SIG-M5 treated with dmso at 0.1 percent for 504 hours (cell line): ENCODE measurements at regions not wholly inside any gene's neighbourhood (a gene's known extent, or its start where the extent isn't known, plus 50 kb on each side); places are given as distances from the start of the nearest gene placed in this dataset.
"Not testable (repeated sequence)": the region's sequence is repeated elsewhere in the genome, so short reads cannot be mapped to it uniquely, and the experiment has no call there.

Source experiments
- DNase-seq: peaks from one replicate; lab custom pipeline; 2025; ENCODE audit not compliant: unreplicated experiment; lab: John Stamatoyannopoulos, UW

DNA sequence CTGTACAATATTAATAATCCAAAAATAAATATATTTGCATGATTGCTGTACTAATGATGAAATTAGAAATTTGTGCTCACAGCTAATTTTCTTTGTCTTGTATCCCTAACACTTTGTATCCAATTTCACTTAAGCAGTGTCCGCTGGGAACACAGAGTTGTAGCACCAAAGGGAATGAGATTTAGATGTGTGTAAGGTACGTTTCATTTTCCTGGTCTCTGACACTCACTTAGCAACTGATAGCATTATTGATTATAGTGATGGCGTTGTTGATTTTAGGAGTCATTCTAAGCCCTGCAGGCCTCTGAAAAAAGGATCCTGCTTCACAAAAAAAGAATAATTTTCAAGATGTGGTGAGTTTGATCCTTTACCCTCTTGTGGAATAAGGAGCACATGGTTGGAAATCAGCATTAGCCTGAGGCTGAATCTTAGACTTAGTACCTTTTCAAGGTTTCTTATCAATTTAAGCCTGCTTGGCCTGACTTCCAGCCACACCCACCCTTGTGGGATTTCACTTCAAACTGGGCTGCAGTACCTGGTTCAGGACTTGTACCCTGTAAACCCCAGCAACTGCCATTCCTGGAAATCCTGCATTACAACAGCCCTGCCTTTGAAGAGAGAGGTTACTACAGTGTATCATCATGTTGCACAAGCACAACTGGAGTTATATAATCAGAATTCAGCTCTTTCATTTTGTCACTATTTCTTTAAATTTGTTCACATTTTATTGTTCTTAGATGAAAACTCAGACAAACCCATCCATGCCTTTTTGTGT is 116.2 kb downstream of the RND3 start:
- DNase-seq: no peak

DNA sequence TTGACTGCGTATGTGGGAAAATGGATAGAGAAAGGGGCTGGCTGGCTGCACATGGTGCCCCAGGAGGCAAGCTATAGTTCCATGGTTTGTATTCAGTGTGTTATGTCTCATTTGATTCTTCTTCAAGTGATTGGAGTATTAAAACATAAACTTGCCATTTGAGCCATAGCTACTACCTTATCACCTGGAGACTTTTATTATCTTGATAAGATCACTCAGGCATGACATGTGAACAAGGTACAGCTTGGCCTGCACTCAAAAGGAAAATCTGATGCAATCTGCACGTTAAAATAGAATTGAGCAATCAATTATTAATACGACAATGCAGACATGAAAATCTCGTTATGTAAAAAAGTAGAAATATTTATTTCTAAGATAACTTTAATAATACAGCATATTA is 116.9 kb downstream of the RND3 start:
- DNase-seq: no peak

- DNase-seq: no peak
Measured at GRCh38 chr2:150369862-150370261, 117.6 kb downstream of the RND3 start.

- DNase-seq: no peak
Measured at GRCh38 chr2:150358468-150358807, 129.0 kb downstream of the RND3 start.

GRCh38 chr2:150357770-150358467 is 129.5 kb downstream of the RND3 start:
- DNase-seq: no peak

GRCh38 chr2:150355440-150355839 is 132.0 kb downstream of the RND3 start:
- no peak for DNase-seq

- no peak for DNase-seq
Measured at GRCh38 chr2:150353376-150353775, 134.1 kb downstream of the RND3 start.

GRCh38 chr2:150351922-150352321 is 135.5 kb downstream of the RND3 start:
- no peak for DNase-seq

DNA sequence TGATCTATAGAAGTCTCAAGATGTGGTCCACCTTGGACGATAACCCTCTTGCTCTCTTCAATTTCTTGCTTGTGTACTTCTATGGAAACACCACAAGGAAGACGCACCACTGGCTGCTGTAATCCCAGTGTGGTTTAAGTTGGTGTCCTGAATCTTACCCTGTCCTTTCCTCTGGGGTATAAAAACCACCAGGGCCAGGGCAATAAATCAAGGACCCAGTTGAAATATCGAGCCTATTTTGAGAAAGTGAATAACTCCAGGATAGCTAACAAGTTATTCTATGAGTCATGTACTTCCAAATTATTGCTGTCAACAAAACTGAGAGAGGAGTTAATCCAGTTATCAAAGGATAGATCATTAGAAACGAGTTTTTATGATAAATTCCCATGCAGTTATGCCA is 137.0 kb downstream of the RND3 start:
- DNase-seq: no peak

GRCh38 chr2:150346806-150347205 is 140.7 kb downstream of the RND3 start:
- no peak for DNase-seq

DNA sequence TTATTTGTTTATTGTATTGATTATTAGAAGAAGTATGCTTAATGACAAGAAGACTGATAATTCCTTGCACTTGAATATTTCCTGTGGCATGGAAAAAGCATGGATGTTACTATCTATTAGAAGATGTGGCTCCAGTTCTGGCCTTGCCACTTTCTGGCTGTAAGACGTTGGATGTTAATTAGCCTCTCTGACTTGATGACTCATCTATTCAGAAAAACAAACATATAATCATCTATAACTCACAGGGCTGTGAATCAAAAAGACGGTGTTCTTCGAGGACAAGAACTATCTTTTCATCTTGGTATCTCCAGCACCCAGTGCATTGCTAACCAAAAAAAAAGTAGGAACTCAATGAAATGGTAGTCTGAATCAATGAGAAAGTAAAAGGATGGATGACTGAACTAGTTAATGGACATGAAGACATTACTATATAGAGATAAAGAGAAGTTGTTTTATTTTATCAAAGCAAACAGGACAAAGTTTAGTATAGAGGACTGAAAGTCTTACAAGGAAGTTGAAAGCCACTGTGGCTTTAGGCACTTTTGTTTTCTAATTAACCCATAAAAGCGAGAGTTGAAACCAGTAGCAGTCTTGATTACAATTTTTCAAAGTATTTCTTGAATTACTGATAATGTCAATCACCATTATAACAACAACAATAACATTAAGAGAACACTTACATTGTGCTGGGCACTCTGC is 145.3 kb downstream of the RND3 start:
- DNase-seq: no peak

DNA sequence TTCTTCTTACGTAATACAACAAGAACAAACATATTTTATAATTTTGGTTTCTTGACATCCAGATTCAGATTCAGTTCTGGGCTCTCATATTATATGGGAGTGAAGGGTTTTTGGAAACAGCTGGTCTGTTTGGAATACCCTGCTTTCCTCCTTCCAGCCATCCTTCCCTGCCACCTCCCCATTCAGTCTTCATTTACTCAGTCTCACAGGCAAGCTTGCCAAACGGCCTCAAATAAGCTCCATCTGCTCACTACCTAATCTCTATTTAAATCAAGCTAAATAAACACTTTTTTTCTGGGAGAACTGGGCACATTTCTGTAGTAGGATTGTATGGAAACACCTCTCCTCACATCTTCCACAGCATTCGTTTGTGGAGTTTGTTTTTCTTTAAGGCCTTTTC is 147.5 kb downstream of the RND3 start:
- DNase-seq: no peak

DNA sequence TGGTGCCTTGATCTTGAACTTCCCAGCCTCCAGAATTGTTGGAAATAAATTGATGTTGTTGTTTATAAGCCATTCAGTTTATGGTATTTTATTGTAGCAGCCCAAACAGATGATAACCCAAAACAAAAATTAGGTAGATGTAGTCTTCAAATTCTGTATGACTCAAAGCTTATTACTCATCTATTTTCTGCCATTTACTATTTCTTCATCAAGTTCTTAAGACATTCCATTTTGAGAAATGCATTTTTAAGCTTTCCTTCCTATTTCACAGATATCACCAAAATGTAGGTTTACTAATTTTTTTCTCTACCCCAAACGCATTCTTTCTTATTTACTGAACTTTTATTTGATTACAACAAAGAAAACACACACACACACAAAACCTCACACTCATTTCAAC is 148.2 kb downstream of the RND3 start:
- no peak for DNase-seq

DNA sequence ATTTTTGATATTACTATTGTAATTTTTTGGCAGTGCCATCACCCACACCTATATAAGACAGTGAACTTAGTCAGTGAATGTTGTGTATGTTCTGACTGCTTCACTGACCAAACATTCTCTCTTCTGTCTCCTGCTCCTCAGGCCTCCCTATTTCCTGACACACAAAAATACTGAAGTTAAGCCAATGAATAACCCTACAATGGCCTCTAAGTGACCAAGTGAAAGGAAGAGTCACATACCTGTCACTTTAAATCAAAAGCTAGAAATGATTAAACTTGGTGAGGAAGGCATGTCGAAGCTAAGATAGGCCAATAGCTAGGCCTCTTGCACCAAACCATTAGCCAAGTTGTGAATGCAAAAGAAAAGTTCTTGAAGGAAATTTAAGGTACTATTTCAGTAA is 151.9 kb downstream of the RND3 start:
- DNase-seq: no peak

GRCh38 chr2:150332383-150332782 is 155.1 kb downstream of the RND3 start:
- DNase-seq: no peak

GRCh38 chr2:150327564-150328489 is 159.6 kb downstream of the RND3 start:
- DNase-seq: no peak

- no peak for DNase-seq
Measured at GRCh38 chr2:150325656-150326314, 161.7 kb downstream of the RND3 start.

DNA sequence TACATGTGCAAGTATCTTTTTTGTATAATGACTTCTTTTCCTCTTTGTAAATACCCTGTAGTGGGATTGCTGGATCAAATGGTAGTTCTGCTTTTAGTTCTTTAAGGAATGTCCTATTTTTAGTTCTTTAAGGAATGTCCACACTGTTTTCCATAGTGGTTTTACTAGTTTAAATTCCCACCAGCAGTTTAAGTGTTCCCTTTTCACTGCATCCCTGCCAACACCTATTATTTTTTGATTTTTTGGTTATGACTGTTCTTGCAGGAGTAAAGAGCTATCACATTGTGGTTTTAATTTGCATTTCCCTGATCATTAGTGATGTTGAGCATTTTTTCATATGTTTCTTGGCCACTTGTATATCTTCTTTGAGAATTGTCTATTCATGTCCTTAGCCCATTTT is 164.4 kb downstream of the RND3 start:
- not testable (repeated sequence) for DNase-seq

DNA sequence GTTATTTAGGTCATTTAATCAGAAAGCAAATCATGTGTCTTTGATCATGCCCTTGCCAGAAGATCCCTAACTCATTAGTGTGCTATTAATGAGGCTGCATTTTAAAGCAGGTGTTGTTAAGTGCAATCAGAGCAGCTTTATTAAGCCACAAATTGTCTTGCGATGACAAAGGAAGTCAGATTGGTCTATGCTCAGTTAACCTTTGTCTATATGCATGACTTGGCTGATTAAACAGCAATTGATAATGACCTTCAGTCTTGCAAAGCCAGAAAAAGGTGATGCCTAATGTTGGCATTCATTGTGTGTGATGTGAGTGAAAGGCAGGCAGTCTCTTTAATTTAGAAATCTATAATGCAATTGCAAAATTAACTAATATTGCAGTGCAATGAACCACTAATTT is 166.9 kb downstream of the RND3 start:
- DNase-seq: no peak

DNA sequence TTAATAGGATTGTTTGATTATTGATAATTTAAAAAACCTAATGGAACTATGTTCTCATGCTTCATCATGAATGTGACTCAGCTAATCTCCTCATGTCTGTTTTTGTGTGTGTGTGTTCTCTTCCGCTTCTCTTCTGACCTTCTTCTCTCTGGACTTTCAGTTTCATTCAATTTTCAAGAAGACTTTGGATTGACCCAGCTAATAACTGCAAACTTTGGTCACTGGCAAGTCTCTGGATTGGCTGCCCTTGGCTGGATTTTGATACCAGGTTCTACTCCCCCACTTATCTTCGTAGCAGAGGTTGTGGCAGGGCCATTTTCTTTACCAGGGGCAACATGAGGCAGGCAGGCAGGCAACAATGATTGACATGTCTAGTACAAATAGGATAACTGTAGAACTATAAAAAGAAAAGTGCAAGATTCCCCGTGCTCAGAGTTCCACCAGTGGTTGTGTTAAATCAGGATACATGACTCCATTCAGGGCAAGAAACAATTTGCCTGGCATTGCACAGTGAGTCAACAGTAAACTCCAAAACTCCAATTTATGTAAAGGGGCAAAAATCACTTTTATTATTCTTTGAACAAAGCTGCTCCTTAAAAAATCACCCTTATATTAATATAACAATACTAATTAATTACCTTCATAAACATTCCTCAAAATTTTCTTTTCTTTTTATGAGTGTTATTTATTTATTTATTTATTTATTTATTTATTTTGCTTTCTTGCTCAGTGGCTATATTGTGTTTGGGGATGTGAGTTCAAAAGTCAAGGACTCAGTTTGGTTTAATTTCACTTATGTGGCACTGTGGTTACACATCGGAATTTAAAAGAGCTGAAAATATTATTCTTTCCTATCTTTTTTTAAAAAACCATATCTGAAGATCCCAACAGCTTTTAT is 167.6 kb downstream of the RND3 start:
- no peak for DNase-seq
